Activated CD4-positive, alpha-beta T cell treated with anti-CD3 and anti-CD28 coated beads for 36 hours (primary cell): ENCODE measurements at regions not wholly inside any gene's neighbourhood (a gene's known extent, or its start where the extent isn't known, plus 50 kb on each side); places are given as distances from the start of the nearest gene placed in this dataset.

Experiments used
- ATAC-seq: fragments of 200-7000 bp; cut with Tn5 transposase; one replicate; pipeline ENCODE4 v1.10.0; 2021; ENCODE audit warnings: mild to moderate bottlenecking, moderate library complexity
- CTCF ChIA-PET: fragments of 350-600 bp; sonication (Branson Sonifier 250); formaldehyde crosslinking; loops from one replicate; lab custom pipeline; 2021; ENCODE audit warnings: antibody characterized with exemption; lab: Charles Lee
- POLR2A ChIA-PET: fragments of 350-600 bp; sonication (Branson Sonifier 250); formaldehyde crosslinking; loops from one replicate; lab custom pipeline; 2021; ENCODE audit warnings: antibody characterized with exemption, inconsistent platforms; lab: Charles Lee
- DNase-seq: peaks from one replicate; pipeline ENCODE4 v3.0.0-alpha.2; 2020
- H3K27ac Mint-ChIP-seq: one replicate; pipeline ENCODE4 v1.8.0; 2021; ENCODE audit warnings: mixed read lengths
- H3K27me3 Mint-ChIP-seq: one replicate; pipeline ENCODE4 v1.8.0; 2021; ENCODE audit warnings: mixed read lengths
- H3K36me3 Mint-ChIP-seq: one replicate; pipeline ENCODE4 v1.8.0; 2021; ENCODE audit warnings: low read depth, mixed read lengths
- H3K4me1 Mint-ChIP-seq: one replicate; pipeline ENCODE4 v1.8.0; 2021; ENCODE audit warnings: mixed read lengths
- H3K4me3 Mint-ChIP-seq: one replicate; pipeline ENCODE4 v1.8.0; 2021; ENCODE audit warnings: mild to moderate bottlenecking, moderate library complexity, mixed read lengths
- H3K9me3 Mint-ChIP-seq: one replicate; pipeline ENCODE4 v1.8.0; 2021; ENCODE audit warnings: low read depth, mixed read lengths
- intact Hi-C, 2 experiments: fragments of 100-400 bp; cut with DNase I in 1 of 2; cut with micrococcal nuclease in 1 of 2; formaldehyde crosslinking; loops; one replicate each; pipeline versions ENCODE4 v1.14.2 to v1.15.1; 2022 to 2024; cut with DNase I, micrococcal nuclease

GRCh38 chr20:11844691-11845090 is 73.0 kb upstream of the BTBD3 start:
- no peaks in the 10 kb centered on the region for H3K4me1 Mint-ChIP-seq
- peaks cover 1% of the 10 kb centered on the region for H3K9me3 Mint-ChIP-seq
- intact Hi-C loops, result no loop called here
- DNase-seq, result no peak
- ATAC-seq, result no peak
- no peak overlapping the region for H3K4me3 Mint-ChIP-seq
- no peak overlapping the region for H3K27ac Mint-ChIP-seq
- no peaks in the 10 kb centered on the region for H3K27me3 Mint-ChIP-seq
- ChIA-PET POLR2A (no interaction called here), CTCF (no interaction called here)
- no peaks in the 10 kb centered on the region for H3K36me3 Mint-ChIP-seq

GRCh38 chr20:11845340-11845739 is 72.4 kb upstream of the BTBD3 start:
- intact Hi-C loops, result no loop called here
- peaks cover 1% of the 10 kb centered on the region for H3K9me3 Mint-ChIP-seq
- H3K27me3 Mint-ChIP-seq, result no peaks in the 10 kb centered on the region

GRCh38 chr20:11846131-11846530 is 71.6 kb upstream of the BTBD3 start:
- POLR2A ChIA-PET, result no interaction called here
- no peaks in the 10 kb centered on the region for H3K27me3 Mint-ChIP-seq

More at GRCh38 chr20:11845340-11845739, 72.4 kb upstream of the BTBD3 start:
- Mint-ChIP-seq H3K4me1 (no peaks in the 10 kb centered on the region), H3K36me3 (no peaks in the 10 kb centered on the region), H3K4me3 (no peak overlapping the region), H3K27ac (no peak overlapping the region)
- POLR2A ChIA-PET, result no interaction called here
- CTCF ChIA-PET, result interaction anchor here (0.5 kb wide), 1 partner anchor 1013 kb away, joined by 3 read pairs; no protein-coding TSS in a partner anchor
- ATAC-seq (no peak), DNase-seq (no peak)

GRCh38 chr20:11847827-11848226 is 69.9 kb upstream of the BTBD3 start:
- Mint-ChIP-seq H3K4me1 (no peaks in the 10 kb centered on the region), H3K36me3 (no peaks in the 10 kb centered on the region), H3K27me3 (no peaks in the 10 kb centered on the region), H3K27ac (no peak overlapping the region), H3K9me3 (no peaks in the 10 kb centered on the region), H3K4me3 (no peak overlapping the region)
- no peak for DNase-seq
- ATAC-seq, result no peak
- POLR2A ChIA-PET, result no interaction called here
- intact Hi-C loops, result no loop called here
- CTCF ChIA-PET, result no interaction called here

More at GRCh38 chr20:11846131-11846530, 71.6 kb upstream of the BTBD3 start:
- ATAC-seq, result no peak
- intact Hi-C loops, result no loop called here
- H3K4me3 Mint-ChIP-seq, result no peak overlapping the region
- H3K9me3 Mint-ChIP-seq, result peaks cover 1% of the 10 kb centered on the region
- CTCF ChIA-PET, result no interaction called here
- no peak overlapping the region for H3K27ac Mint-ChIP-seq
- H3K36me3 Mint-ChIP-seq, result no peaks in the 10 kb centered on the region
- H3K4me1 Mint-ChIP-seq, result no peaks in the 10 kb centered on the region
- no peak for DNase-seq

- Mint-ChIP-seq H3K27me3 (no peaks in the 10 kb centered on the region), H3K27ac (no peak overlapping the region), H3K4me1 (no peaks in the 10 kb centered on the region), H3K4me3 (no peak overlapping the region), H3K36me3 (no peaks in the 10 kb centered on the region), H3K9me3 (no peaks in the 10 kb centered on the region)
- POLR2A ChIA-PET, result interaction anchor here (0.5 kb wide), 1 partner anchor 41 kb away, joined by 3 read pairs; no protein-coding TSS in a partner anchor
- no peak for DNase-seq
- ATAC-seq, result no peak
- intact Hi-C loops, result no loop called here
- CTCF ChIA-PET, result no interaction called here
These were observed 68.3 kb upstream of the BTBD3 start for GRCh38 chr20:11849270-11849915.

- Mint-ChIP-seq H3K9me3 (no peaks in the 10 kb centered on the region), H3K4me3 (no peak overlapping the region), H3K27me3 (no peaks in the 10 kb centered on the region), H3K4me1 (no peaks in the 10 kb centered on the region), H3K27ac (no peak overlapping the region), H3K36me3 (no peaks in the 10 kb centered on the region)
- no peak for DNase-seq
- intact Hi-C loops, result no loop called here
- ChIA-PET POLR2A (no interaction called here), CTCF (no interaction called here)
- ATAC-seq, result no peak
These were observed 67.6 kb upstream of the BTBD3 start for GRCh38 chr20:11849976-11850670.

- H3K4me3 Mint-ChIP-seq, result no peak overlapping the region
- no peak overlapping the region for H3K27ac Mint-ChIP-seq
- ATAC-seq, result no peak
- H3K4me1 Mint-ChIP-seq, result no peaks in the 10 kb centered on the region
- POLR2A ChIA-PET, result no interaction called here
- no peaks in the 10 kb centered on the region for H3K36me3 Mint-ChIP-seq
- CTCF ChIA-PET, result no interaction called here
- no peak for DNase-seq
- intact Hi-C loops, result no loop called here
- H3K27me3 Mint-ChIP-seq, result peaks cover 4% of the 10 kb centered on the region
- H3K9me3 Mint-ChIP-seq, result peaks cover 3% of the 10 kb centered on the region
These were observed 66.8 kb upstream of the BTBD3 start for GRCh38 chr20:11850901-11851300.

GRCh38 chr20:11851646-11852045 is 66.0 kb upstream of the BTBD3 start:
- Mint-ChIP-seq H3K27me3 (peaks cover 4% of the 10 kb centered on the region), H3K9me3 (peaks cover 3% of the 10 kb centered on the region), H3K27ac (no peak overlapping the region), H3K36me3 (no peaks in the 10 kb centered on the region), H3K4me3 (no peak overlapping the region), H3K4me1 (no peaks in the 10 kb centered on the region)
- intact Hi-C loops, result no loop called here
- CTCF ChIA-PET, result no interaction called here
- ATAC-seq, result no peak
- POLR2A ChIA-PET, result no interaction called here
- DNase-seq, result no peak

GRCh38 chr20:11852189-11852588 is 65.5 kb upstream of the BTBD3 start:
- Mint-ChIP-seq H3K27me3 (peaks cover 4% of the 10 kb centered on the region), H3K4me1 (no peaks in the 10 kb centered on the region), H3K27ac (no peak overlapping the region), H3K36me3 (no peaks in the 10 kb centered on the region), H3K9me3 (peaks cover 3% of the 10 kb centered on the region), H3K4me3 (no peak overlapping the region)
- no peak for DNase-seq
- intact Hi-C loops, result no loop called here
- ATAC-seq, result peak; percentile 51
- ChIA-PET CTCF (no interaction called here), POLR2A (no interaction called here)

GRCh38 chr20:11852811-11853210 is 64.9 kb upstream of the BTBD3 start:
- CTCF ChIA-PET, result no interaction called here
- Mint-ChIP-seq H3K27me3 (peaks cover 4% of the 10 kb centered on the region), H3K9me3 (peaks cover 3% of the 10 kb centered on the region), H3K27ac (no peak overlapping the region), H3K4me3 (no peak overlapping the region), H3K4me1 (no peaks in the 10 kb centered on the region), H3K36me3 (no peaks in the 10 kb centered on the region)
- POLR2A ChIA-PET, result no interaction called here
- no peak for ATAC-seq
- intact Hi-C loops, result no loop called here
- no peak for DNase-seq

GRCh38 chr20:11853359-11853758 is 64.3 kb upstream of the BTBD3 start:
- Mint-ChIP-seq H3K4me3 (no peak overlapping the region), H3K27me3 (peaks cover 4% of the 10 kb centered on the region), H3K4me1 (no peaks in the 10 kb centered on the region), H3K36me3 (no peaks in the 10 kb centered on the region), H3K9me3 (peaks cover 3% of the 10 kb centered on the region), H3K27ac (no peak overlapping the region)
- intact Hi-C loops, result no loop called here
- ChIA-PET POLR2A (no interaction called here), CTCF (no interaction called here)
- DNase-seq (no peak), ATAC-seq (no peak)

- DNase-seq (no peak), ATAC-seq (no peak)
- Mint-ChIP-seq H3K4me3 (no peak overlapping the region), H3K27me3 (peaks cover 2% of the 10 kb centered on the region), H3K4me1 (no peaks in the 10 kb centered on the region), H3K27ac (no peak overlapping the region), H3K36me3 (no peaks in the 10 kb centered on the region), H3K9me3 (no peaks in the 10 kb centered on the region)
- intact Hi-C loops, result no loop called here
- ChIA-PET POLR2A (no interaction called here), CTCF (no interaction called here)
These were observed 56.2 kb upstream of the BTBD3 start for GRCh38 chr20:11861479-11861878.
